Liver (tissue), 3 donors: ENCODE measurements at regions not wholly inside any gene's neighbourhood (a gene's known extent, or its start where the extent isn't known, plus 50 kb on each side); places are given as distances from the start of the nearest gene placed in this dataset.

Experiments used
- CTCF ChIP-seq: fragments of 150-350 bp; IDR thresholded peaks from 2 replicates; pipeline ENCODE4 v1.5.1; 2017; ENCODE audit warnings: improper control_type of control experiment, low read depth, low read length; ENCODE audit not compliant: missing input control
- SP1 ChIP-seq: IDR thresholded peaks from 2 replicates; pipeline ENCODE4 v1.6.1; 2018; ENCODE audit warnings: antibody characterized with exemption, mild to moderate bottlenecking
- donor health status: healthy.
- donor health status: healthy.

- TF ChIP-seq CTCF (no peak), SP1 (no peak)
Measured at GRCh38 chr2:62611854-62612253, 93.7 kb upstream of the EHBP1 start.
